ENCODE measurements at regions not wholly inside any gene's neighbourhood (a gene's known extent, or its start where the extent isn't known, plus 50 kb on each side); places are given as distances from the start of the nearest gene placed in this dataset.

DNA sequence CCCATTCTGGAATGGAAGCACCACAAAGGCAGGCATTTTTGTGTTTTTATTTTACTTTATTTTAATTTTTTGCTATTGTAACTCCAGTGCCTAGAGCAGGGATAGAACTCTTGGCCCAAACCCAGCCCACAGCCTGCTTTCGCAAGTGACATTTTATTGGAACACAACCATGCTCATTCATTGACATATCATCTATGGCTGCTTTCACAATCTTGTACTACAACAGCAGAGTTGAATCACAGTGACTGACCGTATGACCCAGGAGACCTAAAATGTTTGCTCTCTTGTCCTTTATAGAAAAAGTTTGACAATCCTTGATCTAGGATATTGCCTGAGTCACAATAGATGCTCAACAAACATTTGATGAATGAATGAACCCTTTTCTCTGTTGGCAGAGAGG lies 83.9 kb upstream of the ATP1A1 start:
- H3K4me1 ChIP-seq = peaks cover 65% of the 10 kb centered on the region
- TF ChIP-seq, protein P1, sequence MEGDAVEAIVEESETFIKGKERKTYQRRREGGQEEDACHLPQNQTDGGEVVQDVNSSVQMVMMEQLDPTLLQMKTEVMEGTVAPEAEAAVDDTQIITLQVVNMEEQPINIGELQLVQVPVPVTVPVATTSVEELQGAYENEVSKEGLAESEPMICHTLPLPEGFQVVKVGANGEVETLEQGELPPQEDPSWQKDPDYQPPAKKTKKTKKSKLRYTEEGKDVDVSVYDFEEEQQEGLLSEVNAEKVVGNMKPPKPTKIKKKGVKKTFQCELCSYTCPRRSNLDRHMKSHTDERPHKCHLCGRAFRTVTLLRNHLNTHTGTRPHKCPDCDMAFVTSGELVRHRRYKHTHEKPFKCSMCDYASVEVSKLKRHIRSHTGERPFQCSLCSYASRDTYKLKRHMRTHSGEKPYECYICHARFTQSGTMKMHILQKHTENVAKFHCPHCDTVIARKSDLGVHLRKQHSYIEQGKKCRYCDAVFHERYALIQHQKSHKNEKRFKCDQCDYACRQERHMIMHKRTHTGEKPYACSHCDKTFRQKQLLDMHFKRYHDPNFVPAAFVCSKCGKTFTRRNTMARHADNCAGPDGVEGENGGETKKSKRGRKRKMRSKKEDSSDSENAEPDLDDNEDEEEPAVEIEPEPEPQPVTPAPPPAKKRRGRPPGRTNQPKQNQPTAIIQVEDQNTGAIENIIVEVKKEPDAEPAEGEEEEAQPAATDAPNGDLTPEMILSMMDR (IDR thresholded peaks at IDR 0.05) = no peak
- no peak for TF ChIP-seq POLR2A (IDR thresholded peaks at IDR 0.05)
- H3K27ac ChIP-seq = peak overlapping the region in 3 of 4 donors; percentile 43 to 80 (median 45)
- ATAC-seq (no peak), DNase-seq (peak; percentile 26 to 51 (median 43))
- intact Hi-C loops (cut with DNase I) = no loop called here
- H3K27me3 ChIP-seq = no peaks in the 10 kb centered on the region
- WGBS, 2 donors = 56 to 68% methylated on average over 2 of the region's 2 CpGs
- H3K4me3 ChIP-seq = no peak overlapping the region
- H3K36me3 ChIP-seq (replicated peaks in 1 of 2; ENCODE audit: insufficient read depth in 1 of 2, low read depth in 2 of 2) = no peaks in the 10 kb centered on the region
- H3K9me3 ChIP-seq = no peaks in the 10 kb centered on the region

- TF ChIP-seq POLR2A (IDR thresholded peaks at IDR 0.05) = no peak
- TF ChIP-seq, protein P1 (IDR thresholded peaks at IDR 0.05) = no peak
- H3K4me3 ChIP-seq = no peak overlapping the region
- DNase-seq (no peak), ATAC-seq (no peak)
- intact Hi-C loops (cut with DNase I) = no loop called here
- peak overlapping the region; percentile 2 to 80 (median 68) for H3K27ac ChIP-seq
- peaks cover 65% of the 10 kb centered on the region for H3K4me1 ChIP-seq
- no peaks in the 10 kb centered on the region for H3K27me3 ChIP-seq
- H3K36me3 ChIP-seq (replicated peaks in 1 of 2; ENCODE audit: insufficient read depth in 1 of 2, low read depth in 2 of 2) = no peaks in the 10 kb centered on the region
- WGBS, 2 donors = 49 to 69% methylated on average over 3 of the region's 3 CpGs
- H3K9me3 ChIP-seq = no peaks in the 10 kb centered on the region
These were observed 82.8 kb upstream of the ATP1A1 start for GRCh38 chr1:116290085-116290705.

- no peaks in the 10 kb centered on the region for H3K36me3 ChIP-seq (replicated peaks in 1 of 2; ENCODE audit: insufficient read depth in 1 of 2, low read depth in 2 of 2)
- intact Hi-C loops (cut with DNase I) = no loop called here
- no peaks in the 10 kb centered on the region for H3K27me3 ChIP-seq
- DNase-seq = peak; percentile 77 to 92 (median 87)
- H3K4me1 ChIP-seq = peaks cover 65% of the 10 kb centered on the region
- peak overlapping the region; percentile 46 to 80 (median 68) for H3K27ac ChIP-seq
- peak; percentile 90 for ATAC-seq
- H3K4me3 ChIP-seq = no peak overlapping the region
- no peaks in the 10 kb centered on the region for H3K9me3 ChIP-seq
- WGBS, 2 donors = 19 to 24% methylated on average over 2 of the region's 2 CpGs
- TF ChIP-seq, protein P1 (IDR thresholded peaks at IDR 0.05) = no peak
- peak in 1 of 3 donors; percentile 16 for TF ChIP-seq POLR2A (IDR thresholded peaks at IDR 0.05)
These were observed 82.0 kb upstream of the ATP1A1 start for GRCh38 chr1:116291024-116291423.

DNA sequence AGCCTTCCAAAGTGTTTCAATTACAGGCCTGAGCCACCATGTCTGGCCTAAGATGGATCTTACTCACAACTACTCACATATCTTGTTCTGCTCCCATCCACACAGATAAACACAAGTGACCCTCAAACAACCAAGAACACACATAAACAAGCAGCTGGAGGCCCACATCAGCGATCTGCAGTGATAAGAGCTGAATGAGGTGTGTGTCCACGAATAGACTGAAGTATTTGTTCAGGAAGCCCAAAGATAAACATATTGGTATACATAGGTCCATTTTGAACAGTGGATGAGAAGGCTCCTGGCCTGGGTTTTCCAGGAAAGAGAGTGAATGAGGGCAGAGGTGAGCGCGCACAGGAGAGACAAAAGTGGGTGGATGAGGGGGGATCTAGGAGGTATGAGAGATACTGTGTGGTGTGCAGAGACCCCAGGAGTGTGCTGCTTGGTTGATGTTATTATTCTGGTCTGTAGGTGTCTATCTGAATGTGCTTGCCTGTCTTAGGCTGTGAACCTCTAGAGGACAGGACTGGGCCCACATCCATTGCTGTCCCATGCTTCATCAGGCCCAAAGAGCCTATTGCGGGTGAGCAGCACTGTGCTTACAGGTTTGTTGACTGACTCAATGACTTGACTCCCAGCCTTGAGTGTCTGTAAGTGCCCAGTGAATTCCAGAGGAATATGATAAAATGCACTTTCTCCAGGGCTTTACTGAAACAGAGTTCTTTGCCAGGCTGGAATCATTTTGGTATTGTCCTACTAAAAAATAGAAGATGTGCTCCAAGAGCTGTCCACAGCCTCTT lies 79.9 kb upstream of the ATP1A1 start:
- no peaks in the 10 kb centered on the region for H3K9me3 ChIP-seq
- peak overlapping the region in 2 of 4 donors; percentile 10 to 15 for H3K27ac ChIP-seq
- DNase-seq (no peak), ATAC-seq (no peak)
- H3K36me3 ChIP-seq (replicated peaks in 1 of 2; ENCODE audit: insufficient read depth in 1 of 2, low read depth in 2 of 2) = no peaks in the 10 kb centered on the region
- H3K27me3 ChIP-seq = no peaks in the 10 kb centered on the region
- H3K4me1 ChIP-seq = peaks cover 48% of the 10 kb centered on the region
- H3K4me3 ChIP-seq = no peak overlapping the region
- TF ChIP-seq POLR2A (IDR thresholded peaks at IDR 0.05) = no peak
- TF ChIP-seq, protein P1 (IDR thresholded peaks at IDR 0.05) = no peak
- WGBS, 2 donors = 55 to 61% methylated on average over 4 to 5 of the region's 5 CpGs
- intact Hi-C loops (cut with DNase I) = no loop called here
